DMS 273 (cell line): ENCODE measurements at regions not wholly inside any gene's neighbourhood (a gene's known extent, or its start where the extent isn't known, plus 50 kb on each side); places are given as distances from the start of the nearest gene placed in this dataset.
"Not testable (repeated sequence)": the region's sequence is repeated elsewhere in the genome, so short reads cannot be mapped to it uniquely, and the experiment has no call there.

Source experiments
- DNase-seq: peaks from one replicate; lab custom pipeline; 2025; ENCODE audit not compliant: unreplicated experiment; lab: John Stamatoyannopoulos, UW

- no peak for DNase-seq
These were observed 111.0 kb upstream of the TOX3 start for GRCh38 chr16:52657924-52658323.

GRCh38 chr16:52655916-52656315 lies 109.0 kb upstream of the TOX3 start:
- DNase-seq, result not testable (repeated sequence)

GRCh38 chr16:52655156-52655555 lies 108.2 kb upstream of the TOX3 start:
- not testable (repeated sequence) for DNase-seq

DNA sequence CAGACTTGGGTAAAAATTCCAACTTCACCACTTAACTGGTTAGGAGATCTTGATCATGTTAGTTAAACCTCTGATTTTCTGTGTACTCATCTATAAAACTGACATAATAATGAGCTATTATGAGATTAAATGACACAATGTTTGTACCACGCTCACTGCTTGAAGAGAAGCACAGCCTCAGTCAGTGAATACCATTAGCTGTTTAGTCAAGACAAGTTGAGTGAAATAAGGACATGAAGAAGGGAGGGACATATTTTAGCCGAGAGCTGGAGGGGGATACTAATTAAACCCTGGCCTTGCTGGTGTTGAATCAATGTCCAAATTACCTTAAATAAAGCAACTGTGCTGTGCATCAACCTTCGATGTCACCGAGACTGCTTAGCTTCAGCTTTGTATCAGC lies 105.1 kb upstream of the TOX3 start:
- no peak for DNase-seq

GRCh38 chr16:52650789-52651188 lies 103.8 kb upstream of the TOX3 start:
- no peak for DNase-seq

GRCh38 chr16:52650318-52650717 lies 103.4 kb upstream of the TOX3 start:
- DNase-seq, result no peak

DNA sequence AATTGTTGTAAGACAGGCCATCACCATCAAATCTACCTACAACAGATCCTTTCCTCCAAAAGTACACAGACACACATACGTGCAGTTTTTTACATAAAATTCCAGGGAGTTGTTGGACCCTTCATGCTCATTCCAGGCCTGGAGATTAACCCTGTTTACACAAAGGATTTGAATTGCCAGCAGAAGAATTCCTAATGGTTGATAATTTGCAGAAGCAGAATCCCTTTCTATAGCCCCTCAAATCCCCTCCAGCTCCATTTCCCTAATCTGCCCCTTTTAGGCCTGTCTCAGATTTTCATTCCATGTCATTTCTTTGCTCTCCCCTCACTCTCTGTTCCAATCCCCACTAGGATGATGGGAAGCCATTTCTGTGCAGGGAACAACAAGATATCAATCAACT lies 102.9 kb upstream of the TOX3 start:
- no peak for DNase-seq

- no peak for DNase-seq
These were observed 100.6 kb upstream of the TOX3 start for GRCh38 chr16:52647588-52647987.

DNA sequence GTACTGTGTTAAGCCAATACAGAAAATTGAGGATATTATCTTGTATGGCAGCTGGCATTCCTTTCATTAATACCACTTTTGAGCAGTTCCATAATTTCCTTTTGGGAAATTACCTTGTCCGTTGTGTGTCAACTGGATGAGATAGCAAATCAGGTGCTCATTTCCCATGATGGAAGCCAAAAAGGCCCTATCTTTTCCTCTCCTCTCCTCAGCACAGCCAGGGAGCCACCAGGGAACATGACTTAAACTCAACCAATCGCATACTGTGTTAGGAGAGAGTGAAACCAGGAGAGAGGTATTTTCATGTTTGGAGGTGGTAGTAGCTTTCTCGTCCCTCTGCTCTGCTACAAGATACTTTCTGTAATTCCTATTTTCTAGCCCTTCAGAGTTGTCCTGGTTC lies 96.1 kb upstream of the TOX3 start:
- no peak for DNase-seq

- DNase-seq, result no peak
These were observed 87.6 kb upstream of the TOX3 start for GRCh38 chr16:52634528-52634927.

DNA sequence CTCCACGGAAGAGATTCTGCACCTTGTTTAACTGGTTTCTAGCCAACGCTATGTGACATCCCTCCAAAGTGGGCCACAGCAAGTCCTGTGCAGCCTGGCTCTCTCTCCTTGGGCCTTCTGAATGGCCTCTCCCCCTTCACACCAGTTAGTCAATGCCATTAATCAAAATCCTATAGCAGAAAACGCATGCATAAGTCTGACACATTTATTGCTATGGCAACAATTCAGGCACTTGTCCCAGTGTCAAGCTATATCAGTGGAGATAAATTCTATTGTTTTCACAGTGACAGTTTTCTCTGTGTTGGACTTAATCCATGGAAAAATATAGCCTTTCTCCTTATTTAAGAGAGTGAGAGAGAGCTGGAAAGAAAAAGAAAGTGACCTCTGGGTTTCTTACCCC lies 87.2 kb upstream of the TOX3 start:
- DNase-seq, result no peak

DNA sequence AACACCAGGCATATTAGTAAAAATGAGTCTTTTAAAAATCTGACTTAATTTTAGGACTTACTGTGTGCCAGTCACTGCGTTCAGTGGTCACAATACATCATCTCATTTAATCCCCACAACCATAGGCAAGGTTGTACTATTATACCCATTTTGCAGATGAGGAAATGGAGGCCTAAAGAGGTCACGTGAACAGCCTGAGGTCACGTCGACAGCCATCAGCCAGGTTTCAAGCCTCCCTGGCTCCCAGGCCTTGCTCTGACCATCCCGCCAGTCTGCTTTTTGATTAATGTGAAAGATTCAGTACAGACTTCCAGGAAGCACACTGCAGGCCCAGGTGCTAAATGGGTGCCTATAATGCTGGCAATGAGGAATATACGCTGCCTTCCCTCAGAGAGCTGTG lies 86.3 kb upstream of the TOX3 start:
- DNase-seq, result no peak

GRCh38 chr16:52631711-52632110 lies 84.8 kb upstream of the TOX3 start:
- DNase-seq, result no peak

- no peak for DNase-seq
These were observed 83.8 kb upstream of the TOX3 start for GRCh38 chr16:52630711-52631110.

GRCh38 chr16:52629296-52629695 lies 82.4 kb upstream of the TOX3 start:
- DNase-seq, result no peak

DNA sequence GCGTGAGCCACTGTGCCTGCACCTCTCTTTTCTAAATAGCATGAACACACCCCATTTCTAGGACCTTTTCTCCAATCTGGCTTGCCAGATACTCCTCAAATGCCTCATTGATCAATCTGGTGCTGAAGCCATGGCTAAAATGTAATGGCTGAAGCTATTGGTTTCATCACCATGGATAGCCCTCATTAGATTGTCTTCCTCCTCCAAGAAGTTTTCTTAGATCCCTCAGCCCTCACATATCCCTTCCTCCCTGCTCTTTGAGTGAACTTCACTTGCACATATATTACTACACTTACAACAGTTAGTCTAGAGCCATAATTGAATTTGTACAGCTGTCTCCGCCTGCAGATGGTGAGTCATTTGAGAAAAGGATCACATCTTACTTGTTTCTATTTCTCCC lies 77.9 kb upstream of the TOX3 start:
- no peak for DNase-seq

GRCh38 chr16:52621651-52622050 lies 74.7 kb upstream of the TOX3 start:
- no peak for DNase-seq

GRCh38 chr16:52618753-52619497 lies 72.0 kb upstream of the TOX3 start:
- DNase-seq, result no peak

DNA sequence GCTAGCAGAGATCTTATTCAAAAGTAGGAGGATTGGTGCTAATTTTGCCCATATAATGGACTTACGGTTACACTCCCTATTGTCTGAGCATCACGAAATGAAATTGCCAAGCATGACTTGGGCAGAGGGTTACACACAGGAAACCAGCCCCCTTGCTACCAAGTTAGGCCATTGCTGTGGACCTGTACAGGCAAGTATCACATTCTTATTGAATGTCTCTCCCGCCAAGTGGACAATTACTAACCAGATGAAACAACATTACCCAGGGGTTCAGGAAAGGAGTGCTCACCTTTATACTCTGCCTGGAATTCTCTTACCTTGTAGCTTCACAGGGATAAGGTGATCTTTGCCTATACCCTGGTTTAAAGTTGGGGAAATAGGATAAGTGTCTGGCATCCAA lies 70.6 kb upstream of the TOX3 start:
- no peak for DNase-seq

DNA sequence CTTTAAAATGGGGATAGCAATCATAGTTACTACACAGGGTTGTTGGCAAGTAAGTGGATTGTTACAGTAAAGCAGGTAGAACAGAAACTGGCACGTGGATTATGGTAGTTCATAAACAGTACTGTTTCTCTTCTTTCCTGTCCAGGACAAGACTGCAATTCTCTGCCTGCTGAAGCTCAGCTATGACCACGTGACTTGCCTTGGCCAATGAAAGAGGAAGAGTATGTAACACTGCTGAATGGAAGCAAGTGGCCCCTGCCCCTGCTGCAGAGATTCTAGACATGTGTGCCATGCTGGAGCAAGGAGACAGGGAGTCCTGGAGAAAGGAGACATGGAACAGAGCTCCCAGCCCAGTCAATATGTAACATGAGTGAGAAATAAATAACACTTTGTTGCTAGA lies 66.6 kb upstream of the TOX3 start:
- no peak for DNase-seq

GRCh38 chr16:52611817-52612673 lies 65.1 kb upstream of the TOX3 start:
- DNase-seq, result no peak

- peak; percentile 90 for DNase-seq
These were observed 56.1 kb upstream of the TOX3 start for GRCh38 chr16:52603015-52603414.
